Nephron (organoid): ENCODE measurements at regions not wholly inside any gene's neighbourhood (a gene's known extent, or its start where the extent isn't known, plus 50 kb on each side); places are given as distances from the start of the nearest gene placed in this dataset.

Source experiments
- H3K27ac Mint-ChIP-seq, 3 experiments: 2 replicates each; pipeline ENCODE4 v1.8.0; 2020; ENCODE audit warnings: mixed read lengths in 3 of 3, mild to moderate bottlenecking in 2 of 3, moderate library complexity in 1 of 3
- H3K27me3 Mint-ChIP-seq: 2 replicates; pipeline ENCODE4 v1.8.0; 2021; ENCODE audit warnings: low read depth, mild to moderate bottlenecking, moderate library complexity, mixed read lengths
- H3K36me3 Mint-ChIP-seq: 2 replicates; pipeline ENCODE4 v1.8.0; 2020; ENCODE audit warnings: low read depth, mixed read lengths
- H3K4me1 Mint-ChIP-seq: 2 replicates; pipeline ENCODE4 v1.8.0; 2020; ENCODE audit warnings: mixed read lengths
- H3K4me3 Mint-ChIP-seq, 3 experiments: 2 replicates each; pipeline ENCODE4 v1.8.0; 2020; ENCODE audit warnings: mild to moderate bottlenecking in 3 of 3, mixed read lengths in 3 of 3, moderate library complexity in 2 of 3
- H3K9me3 Mint-ChIP-seq: 2 replicates; pipeline ENCODE4 v1.8.0; 2020; ENCODE audit warnings: mixed read lengths
- CTCF ChIP-seq, 3 experiments: fragments of 200-600 bp; sonication (generic); IDR thresholded peaks; one replicate each; pipeline ENCODE4 v1.5.0; 2021; ENCODE audit warnings: antibody characterized with exemption in 3 of 3; ENCODE audit not compliant: unreplicated experiment in 3 of 3

DNA sequence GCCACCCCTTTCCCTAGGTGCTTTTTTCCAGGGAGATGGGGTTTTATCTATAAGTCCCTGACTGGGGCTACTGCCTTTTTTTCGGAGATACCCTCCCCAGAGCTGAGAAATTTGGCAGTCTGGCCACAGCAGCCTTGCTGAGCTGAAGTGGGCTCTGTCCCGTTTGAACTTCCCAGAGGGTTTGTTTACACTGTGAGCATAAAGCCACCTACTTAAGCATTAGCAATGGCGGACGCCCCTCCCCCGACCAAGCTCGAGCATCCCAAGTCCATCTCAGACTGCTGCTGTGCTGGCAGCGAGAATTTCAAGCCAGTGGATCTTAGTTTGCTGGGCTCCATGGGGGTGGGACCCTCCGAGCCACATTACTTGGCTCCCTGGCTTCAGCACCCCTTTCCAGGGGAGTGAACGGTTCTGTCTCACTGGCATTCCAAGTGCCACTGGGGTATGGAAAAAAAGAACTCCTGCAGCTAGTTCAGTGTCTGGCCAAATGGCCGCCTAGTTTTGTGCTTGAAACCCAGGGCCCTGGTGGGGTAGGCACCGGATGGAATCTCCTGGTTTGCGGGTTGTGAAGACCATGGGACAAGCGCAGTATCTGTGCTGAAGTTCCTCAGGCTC, 456.4 kb upstream of the HTR2C start:
- no peak overlapping the region for H3K27ac Mint-ChIP-seq
- peaks cover 2% of the 10 kb centered on the region for H3K9me3 Mint-ChIP-seq
- no peaks in the 10 kb centered on the region for H3K4me1 Mint-ChIP-seq
- H3K4me3 Mint-ChIP-seq: no peak overlapping the region
- no peaks in the 10 kb centered on the region for H3K27me3 Mint-ChIP-seq
- no peaks in the 10 kb centered on the region for H3K36me3 Mint-ChIP-seq
- TF ChIP-seq CTCF (IDR thresholded peaks at IDR 0.05; ENCODE audit: unreplicated experiment in 3 of 3): no peak

DNA sequence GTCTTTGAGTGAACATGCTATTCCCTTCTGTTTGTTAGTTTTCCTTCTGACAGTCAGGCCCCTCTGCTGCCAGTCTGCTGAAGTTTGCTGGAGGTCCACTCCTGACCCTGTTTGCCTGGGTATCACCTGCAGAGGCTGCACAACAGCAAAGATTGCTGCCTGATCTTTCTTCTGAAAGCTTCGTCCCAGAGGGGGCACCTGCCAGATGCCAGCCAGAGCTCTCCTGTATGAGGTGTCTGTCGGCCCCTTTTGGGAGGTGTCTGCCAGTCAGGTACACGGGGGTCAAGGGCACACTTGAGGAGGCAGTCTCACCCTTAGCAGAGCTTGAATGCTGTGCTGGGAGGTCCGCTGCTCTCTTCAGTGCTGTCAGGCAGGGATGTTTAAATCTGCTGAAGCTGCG, 456.9 kb upstream of the HTR2C start:
- Mint-ChIP-seq H3K4me1 (no peaks in the 10 kb centered on the region), H3K4me3 (no peak overlapping the region), H3K27me3 (no peaks in the 10 kb centered on the region), H3K36me3 (no peaks in the 10 kb centered on the region), H3K9me3 (peaks cover 2% of the 10 kb centered on the region), H3K27ac (no peak overlapping the region)
- TF ChIP-seq CTCF (IDR thresholded peaks at IDR 0.05; ENCODE audit: unreplicated experiment in 3 of 3): no peak

GRCh38 chrX:114101081-114101480, 482.8 kb upstream of the HTR2C start:
- Mint-ChIP-seq H3K27ac (no peak overlapping the region), H3K4me1 (no peaks in the 10 kb centered on the region), H3K36me3 (no peaks in the 10 kb centered on the region), H3K27me3 (peaks cover 4% of the 10 kb centered on the region), H3K9me3 (no peaks in the 10 kb centered on the region), H3K4me3 (no peak overlapping the region)
- no peak for TF ChIP-seq CTCF (IDR thresholded peaks at IDR 0.05; ENCODE audit: unreplicated experiment in 3 of 3)

- no peak for TF ChIP-seq CTCF (IDR thresholded peaks at IDR 0.05; ENCODE audit: unreplicated experiment in 3 of 3)
- peaks cover 2% of the 10 kb centered on the region for H3K27me3 Mint-ChIP-seq
- H3K4me3 Mint-ChIP-seq: no peak overlapping the region
- H3K9me3 Mint-ChIP-seq: no peaks in the 10 kb centered on the region
- H3K27ac Mint-ChIP-seq: no peak overlapping the region
- H3K4me1 Mint-ChIP-seq: no peaks in the 10 kb centered on the region
- no peaks in the 10 kb centered on the region for H3K36me3 Mint-ChIP-seq
Measured at GRCh38 chrX:114097866-114098265, 486.0 kb upstream of the HTR2C start.

GRCh38 chrX:114097427-114097826, 486.5 kb upstream of the HTR2C start:
- Mint-ChIP-seq H3K36me3 (no peaks in the 10 kb centered on the region), H3K4me3 (no peak overlapping the region), H3K27ac (no peak overlapping the region), H3K9me3 (peaks cover 3% of the 10 kb centered on the region), H3K27me3 (no peaks in the 10 kb centered on the region), H3K4me1 (no peaks in the 10 kb centered on the region)
- no peak for TF ChIP-seq CTCF (IDR thresholded peaks at IDR 0.05; ENCODE audit: unreplicated experiment in 3 of 3)

DNA sequence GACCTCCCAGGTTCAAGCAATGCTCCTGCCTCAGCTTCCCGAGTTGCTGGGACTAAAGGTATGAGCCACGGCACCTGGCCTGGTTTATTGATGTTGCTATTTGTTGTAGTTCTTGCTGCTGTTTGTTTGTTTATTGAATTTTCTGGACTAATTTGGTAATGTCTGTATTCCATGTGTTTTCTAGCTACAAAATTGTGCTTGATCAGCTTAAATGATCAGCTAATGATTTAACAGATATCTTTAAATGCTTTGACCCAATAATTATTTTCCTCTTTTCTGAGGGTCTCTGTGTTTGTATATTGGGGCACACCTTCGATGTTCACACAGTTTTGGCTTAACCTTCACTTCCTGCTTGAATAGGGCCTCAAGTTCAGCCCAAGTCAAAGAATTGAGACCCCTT, 488.1 kb upstream of the HTR2C start:
- TF ChIP-seq CTCF (IDR thresholded peaks at IDR 0.05; ENCODE audit: unreplicated experiment in 3 of 3): no peak
- Mint-ChIP-seq H3K4me3 (no peak overlapping the region), H3K4me1 (no peaks in the 10 kb centered on the region), H3K27me3 (no peaks in the 10 kb centered on the region), H3K9me3 (peaks cover 10% of the 10 kb centered on the region), H3K27ac (no peak overlapping the region), H3K36me3 (no peaks in the 10 kb centered on the region)
